NCI-H82 treated with DMSO at 0.1 percent for 48 hours (cell line): ENCODE measurements at regions not wholly inside any gene's neighbourhood (a gene's known extent, or its start where the extent isn't known, plus 50 kb on each side); places are given as distances from the start of the nearest gene placed in this dataset.
"Not testable (repeated sequence)": the region's sequence is repeated elsewhere in the genome, so short reads cannot be mapped to it uniquely, and the experiment has no call there.

Experiments
- DNase-seq: peaks from one replicate; lab custom pipeline; 2025; ENCODE audit not compliant: unreplicated experiment; lab: John Stamatoyannopoulos, UW

DNA sequence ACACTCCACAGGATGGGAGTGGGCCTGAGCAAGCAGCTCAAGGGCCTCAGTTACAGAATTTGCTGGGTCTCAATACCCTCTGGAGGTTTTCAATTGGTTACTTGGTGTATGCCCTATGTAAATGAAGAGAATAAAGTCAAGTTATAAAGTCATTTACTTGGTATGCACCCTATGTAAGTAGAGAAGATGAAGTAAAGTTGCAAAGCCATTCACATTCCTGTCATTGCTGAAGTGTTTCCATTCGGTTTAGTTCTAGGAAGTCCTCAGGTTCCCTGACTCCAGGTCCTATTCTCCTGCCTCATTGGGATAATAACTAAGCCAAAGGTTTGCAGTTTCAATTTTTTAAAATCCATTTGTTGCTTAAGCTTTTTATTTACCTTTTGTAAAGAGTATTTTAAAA, 272.6 kb upstream of the NPSR1 start:
- DNase-seq, result no peak

DNA sequence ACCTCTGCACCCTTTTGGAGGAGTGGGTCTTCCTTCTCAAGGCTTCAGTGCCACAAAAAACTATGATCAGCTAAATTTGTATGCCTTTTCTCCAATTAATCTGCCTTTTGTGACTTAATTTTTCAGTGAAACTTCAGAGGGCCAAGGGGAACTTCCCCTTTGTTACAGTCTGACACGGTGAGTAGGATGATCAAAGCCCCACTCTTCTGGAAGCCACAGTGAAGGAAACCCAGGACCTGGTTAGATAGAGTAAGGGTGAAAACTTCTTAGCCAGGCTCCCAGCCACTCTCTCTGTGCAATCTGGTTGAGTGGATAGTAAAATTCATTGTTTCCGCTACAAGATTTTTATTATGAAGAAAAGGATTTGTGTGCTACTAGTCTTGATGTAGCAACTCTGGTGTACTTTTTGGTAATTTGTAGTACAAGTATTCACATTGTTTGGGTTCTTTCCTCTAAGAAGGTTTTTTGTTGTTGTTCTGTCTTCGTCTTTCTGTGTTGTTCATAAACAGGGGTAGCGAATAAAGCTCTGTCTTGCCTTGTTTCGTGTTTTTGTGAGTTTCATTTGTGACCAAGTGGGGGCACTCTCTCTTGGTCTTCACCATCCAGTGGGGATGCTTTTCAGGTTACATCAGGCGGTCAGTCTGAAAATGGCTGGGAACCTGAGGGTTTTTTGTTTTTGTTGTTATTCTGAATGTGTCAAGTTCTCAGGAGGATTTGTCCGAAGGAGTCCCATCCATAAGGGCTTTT, 268.5 kb upstream of the NPSR1 start:
- DNase-seq, result no peak

DNA sequence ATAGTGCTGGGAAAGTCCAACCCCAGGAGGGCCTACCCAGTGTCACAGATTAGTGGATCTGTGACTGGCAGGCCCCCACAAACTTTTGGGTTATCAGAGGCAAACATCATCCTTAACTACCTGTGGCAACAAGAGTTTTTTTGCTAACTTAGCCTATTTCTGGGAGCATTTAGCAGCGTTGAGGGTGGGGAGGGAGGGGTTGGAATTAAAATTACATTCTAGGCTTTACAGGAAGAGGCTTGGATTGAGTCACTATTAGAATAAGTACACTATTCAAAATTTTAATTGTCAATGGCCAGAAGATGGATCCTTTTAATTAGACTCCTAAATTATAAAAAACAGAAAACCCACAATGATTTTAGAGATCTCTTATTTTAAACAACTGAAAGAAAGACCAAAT, 267.9 kb upstream of the NPSR1 start:
- DNase-seq, result no peak

DNA sequence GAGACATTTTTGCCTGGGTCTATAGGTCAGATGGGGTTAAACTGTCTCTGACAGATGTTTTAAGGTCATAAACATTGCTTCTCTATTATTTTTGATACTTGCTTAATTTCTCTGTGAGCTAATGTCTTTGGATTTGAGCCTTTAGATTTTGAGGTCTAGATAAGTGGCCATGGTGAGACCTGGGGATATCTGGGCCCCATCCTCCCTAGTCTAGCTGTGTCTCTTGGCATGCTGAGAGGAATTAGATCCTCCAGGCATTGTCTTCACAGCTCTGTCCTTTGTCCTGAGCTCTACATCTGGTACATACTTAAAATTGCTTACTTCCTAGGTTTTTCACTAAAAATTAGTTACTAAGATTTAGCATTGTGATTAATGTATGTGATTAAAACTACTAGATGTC, 265.0 kb upstream of the NPSR1 start:
- DNase-seq, result no peak

DNA sequence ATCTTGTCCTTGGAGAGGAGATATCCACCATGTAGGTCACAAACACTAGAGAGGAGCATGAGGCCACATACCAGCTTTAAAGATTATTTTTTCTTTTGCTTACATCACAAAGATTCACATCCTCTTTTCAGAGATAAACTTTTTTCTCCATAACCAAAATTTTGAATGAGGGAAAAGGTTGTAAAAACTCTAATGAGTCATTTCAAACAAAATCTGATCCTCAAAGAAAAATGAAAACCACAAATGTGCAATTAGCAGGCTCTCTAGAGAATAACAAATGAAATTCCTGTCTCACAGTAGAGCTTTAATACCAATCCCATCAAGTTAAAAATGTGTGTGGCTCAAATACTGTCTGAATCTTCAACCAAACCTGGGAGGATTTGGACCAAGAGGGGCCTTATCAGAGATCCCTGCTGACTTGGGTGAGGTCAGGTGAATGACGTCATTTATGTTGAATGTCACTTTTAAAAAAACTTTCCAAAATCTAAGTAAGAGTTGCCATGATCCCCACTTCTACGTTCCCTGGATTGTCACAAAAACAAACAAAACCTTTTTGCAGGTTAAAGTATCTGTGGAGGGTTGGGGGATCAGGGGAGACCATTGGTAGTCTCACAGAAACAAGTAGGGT, 261.5 kb upstream of the NPSR1 start:
- no peak for DNase-seq

DNA sequence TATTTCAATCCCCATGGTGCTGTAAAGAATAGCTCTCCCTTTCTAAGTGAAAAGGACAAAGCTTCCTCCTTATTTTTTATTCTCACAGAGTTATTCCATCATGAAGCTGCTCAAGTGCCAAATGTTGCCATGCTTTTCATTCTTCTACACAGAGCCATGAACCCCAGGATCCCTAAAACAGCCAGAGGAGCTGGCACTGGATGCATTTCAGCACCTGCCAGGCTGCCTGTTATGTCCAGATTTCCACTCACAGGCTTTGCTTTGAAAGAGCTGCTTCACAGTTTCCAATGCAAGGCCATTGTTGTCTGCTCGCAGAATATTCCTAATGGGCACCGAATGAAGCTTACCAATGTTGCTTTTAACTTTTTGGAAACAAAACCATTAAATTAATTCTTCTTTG, 256.2 kb upstream of the NPSR1 start:
- no peak for DNase-seq

DNA sequence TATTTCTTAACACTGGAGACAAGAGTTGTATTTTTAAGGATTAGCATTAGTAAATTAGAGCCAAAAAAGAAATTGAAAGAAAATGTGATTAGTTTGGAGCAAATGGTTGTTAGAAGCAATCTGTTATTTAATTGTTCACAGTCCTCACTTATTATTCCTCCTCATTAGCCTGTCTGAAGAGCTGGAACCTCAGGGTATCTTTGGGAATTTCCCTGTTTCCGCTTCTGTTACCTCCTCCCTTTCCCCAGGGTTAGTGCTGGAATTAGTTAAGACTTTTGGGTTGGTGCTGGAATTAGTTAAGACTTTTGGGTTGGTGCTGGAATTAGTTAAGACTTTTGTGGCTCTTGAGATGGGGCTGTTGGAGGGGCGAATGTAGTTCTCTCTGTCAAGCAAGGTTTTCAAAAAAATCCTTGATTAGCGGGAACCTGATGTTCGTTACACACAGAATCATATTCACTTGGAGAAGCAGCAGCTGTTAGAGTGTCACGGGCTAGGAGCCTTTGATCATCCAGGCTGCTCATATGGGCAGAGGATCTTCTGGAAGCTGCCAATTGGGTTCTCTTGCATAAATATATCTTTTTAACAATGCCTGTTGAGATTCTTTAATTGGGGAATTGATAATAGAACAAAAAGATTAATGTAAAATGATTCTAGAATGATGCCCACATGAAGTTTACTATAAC, 251.0 kb upstream of the NPSR1 start:
- DNase-seq, result no peak

DNA sequence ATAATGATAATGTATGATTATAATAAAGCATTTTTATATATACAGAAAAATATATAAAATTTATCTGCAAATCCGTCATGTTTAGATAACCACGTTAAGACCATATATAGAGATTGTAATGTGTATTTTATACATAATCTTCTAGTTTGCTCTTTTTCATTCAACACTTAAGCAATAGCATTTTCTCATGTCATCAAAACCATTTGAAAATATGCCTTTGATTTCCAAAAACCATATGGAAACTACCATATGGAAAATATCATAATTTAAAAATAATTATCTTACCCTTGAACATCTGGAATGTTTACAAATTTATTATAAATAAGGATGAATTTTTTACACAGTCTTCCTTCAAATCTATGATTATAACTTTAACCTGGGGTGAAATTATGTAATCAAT, 250.4 kb upstream of the NPSR1 start:
- DNase-seq, result no peak

DNA sequence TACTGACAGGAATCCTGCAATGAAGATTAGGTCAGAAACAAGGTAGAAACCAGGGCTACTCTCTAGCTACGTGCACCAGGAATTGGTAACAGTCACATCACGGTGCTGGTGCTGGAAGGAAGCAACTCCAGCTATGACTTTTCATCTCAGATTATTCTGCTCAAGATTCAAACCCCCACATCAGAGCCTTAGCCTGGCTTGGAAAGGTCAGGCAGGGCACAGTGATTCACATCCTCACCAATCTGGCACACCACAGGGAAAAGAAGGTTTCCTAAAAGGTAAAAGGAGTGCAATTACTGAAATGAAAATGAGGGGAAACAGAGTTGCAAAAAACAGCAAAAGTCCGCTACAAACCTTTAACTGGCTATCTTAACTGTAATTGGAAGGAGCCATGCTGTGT, 240.2 kb upstream of the NPSR1 start:
- DNase-seq, result no peak

DNA sequence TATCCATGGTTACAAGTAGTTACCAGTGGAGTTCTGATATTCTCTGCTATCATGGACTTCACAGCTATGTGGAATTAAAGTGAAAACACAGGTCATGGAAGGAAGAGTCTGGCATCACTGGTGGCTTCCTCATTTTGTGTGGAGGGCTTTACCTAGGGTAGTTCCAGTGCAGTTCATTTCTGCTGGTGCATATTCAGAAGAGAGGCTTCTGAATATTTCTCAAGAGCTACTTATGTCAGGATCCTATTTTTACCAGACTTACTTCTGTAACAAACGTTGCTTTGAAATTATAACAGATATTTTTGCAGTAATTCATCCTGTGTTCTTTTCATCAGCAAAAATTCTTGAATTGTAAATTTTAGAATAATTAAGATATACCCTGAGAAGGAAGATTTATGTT, 236.5 kb upstream of the NPSR1 start:
- no peak for DNase-seq

DNA sequence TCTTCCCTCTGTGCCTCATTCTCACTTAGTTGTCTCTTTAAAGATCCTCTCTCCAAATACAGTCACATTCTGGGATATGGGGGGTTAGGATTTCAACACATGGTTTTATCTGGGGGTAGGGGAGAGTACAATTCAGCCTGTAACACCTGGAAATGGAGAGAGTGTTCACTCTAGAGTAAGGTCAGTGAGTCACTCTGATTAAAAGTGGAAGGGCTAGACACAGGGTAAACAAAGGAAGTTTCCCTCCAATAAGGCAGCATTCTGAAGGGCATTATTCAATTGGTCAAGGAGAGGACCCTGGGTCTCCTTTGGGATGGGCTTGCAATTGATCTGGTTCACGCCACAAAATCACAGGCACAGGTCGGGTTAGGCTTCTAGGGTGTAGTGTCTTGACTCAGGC, 232.8 kb upstream of the NPSR1 start:
- DNase-seq, result no peak

DNA sequence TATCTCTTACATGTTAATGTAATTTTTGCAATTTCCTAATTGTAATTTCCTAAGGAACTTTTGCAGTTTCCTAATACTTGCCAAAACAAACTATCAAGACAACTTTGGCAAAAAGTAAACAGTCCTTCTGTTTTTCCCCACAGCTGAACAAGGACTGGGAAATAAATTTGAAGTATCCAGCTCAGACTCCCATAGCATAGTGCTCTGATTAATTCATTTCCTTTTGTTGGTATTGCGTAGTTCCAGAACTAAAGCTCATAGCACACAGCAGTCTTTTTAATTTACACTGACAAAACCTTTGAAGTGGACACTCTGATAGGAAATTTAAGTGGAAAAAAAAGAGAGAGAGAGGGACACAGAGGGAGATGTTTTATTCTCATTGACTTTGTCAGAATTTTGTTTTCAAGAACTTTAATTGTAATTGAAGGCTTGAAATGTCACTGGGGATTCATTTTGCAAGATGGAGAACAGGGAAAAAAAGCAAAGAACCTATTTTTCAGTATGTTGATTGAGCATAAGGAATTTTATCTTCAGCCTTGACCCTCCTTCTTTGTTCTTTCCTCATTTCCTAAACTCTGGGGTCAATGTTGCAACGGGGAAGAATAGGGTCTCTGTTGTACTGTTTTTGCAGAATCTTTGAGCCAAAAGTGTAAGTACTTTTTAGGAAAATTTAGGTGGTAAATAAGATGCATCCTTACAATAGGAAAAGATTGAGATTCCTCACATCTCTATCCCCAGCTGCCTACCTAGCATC, 232.2 kb upstream of the NPSR1 start:
- DNase-seq, result no peak

DNA sequence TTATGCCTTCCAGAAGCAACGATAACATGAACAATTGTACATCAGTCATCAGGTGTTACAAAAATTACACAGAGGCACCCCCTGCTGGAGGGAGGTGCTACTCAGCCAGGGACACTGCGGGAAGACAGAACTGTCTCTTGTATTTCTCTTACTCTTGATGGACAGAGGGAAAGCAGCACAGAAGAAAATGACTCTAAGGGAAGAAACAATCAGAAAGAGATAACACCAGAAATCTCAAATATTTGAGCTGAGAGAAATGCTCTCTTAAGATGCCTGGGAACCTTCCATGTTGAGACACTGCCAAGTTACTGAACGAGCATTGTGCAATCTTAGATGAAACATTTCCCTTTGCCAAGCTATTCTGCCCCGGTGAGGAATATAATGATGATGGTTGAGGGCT, 227.6 kb upstream of the NPSR1 start:
- DNase-seq, result no peak

DNA sequence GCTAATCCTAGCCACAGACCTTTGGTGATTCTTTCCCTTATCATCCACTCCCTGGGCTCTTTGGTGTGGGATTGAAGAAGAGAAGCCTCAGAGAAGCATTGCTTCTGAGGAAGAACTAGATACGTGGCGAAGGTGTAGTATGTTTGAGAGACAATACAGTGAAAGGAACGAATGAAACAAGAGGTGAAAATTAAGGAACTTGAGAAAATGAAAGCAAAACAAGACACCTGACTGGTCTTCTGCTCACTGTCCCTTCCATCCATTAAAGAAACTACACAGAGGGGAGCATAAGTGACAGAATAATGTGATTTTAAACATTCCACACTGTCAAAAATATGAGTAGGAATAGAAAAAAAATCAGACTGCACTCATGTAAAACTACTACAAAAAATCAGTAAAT, 219.6 kb upstream of the NPSR1 start:
- DNase-seq, result no peak

DNA sequence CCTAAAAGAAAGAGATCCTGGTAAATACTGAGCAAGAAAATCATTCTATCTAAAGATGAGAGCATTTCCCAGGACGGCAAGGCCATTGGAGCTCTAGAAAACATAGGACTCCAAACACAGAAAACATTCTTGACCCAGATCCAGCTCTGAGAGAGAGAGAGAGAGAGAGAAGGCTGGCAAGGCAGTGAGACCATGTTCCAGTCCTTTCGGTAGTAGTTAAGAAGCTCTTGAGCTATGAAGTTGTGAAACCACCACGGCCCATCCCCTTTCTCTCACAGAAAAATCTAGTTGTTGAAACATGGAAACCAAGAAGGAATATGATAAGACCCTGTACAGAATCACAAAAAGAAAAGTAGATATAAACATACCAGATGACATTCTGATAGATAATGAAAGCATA, 212.4 kb upstream of the NPSR1 start:
- DNase-seq, result no peak

DNA sequence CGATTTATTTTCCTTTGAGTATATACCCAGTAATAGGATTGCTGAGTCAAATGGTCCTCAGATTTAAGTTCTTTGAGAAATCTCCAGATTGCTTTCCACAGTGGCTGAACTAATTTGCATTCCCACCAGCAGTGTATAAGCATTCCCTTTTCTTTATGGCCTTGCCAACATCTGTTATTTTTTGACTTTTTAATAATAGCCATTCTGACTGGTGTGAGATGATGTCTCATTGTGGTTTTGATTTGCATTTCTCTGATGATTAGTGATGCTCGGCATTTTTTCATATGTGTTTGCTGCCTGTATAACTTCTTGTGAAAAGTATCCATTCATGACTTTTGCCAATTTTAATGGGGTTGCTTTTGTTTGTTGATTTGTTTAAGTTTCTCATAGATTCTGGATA, 209.5 kb upstream of the NPSR1 start:
- not testable (repeated sequence) for DNase-seq

DNA sequence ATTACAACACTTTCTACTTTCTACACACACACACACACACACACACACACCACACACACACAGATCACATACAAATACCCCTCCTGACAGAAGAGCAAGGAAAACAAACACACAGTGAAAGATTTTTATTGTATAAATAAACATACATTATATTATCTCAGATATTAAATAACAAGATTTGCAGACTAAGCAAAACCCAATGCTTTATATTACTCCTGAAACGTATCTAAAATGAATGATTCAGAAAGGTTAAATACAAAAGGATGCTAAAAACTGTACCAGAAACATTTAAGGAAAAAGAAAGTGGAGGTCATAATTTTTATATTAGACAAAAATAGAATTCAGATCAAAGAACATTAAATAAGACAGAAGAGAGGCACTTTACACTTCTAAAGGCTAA, 208.3 kb upstream of the NPSR1 start:
- no peak for DNase-seq

DNA sequence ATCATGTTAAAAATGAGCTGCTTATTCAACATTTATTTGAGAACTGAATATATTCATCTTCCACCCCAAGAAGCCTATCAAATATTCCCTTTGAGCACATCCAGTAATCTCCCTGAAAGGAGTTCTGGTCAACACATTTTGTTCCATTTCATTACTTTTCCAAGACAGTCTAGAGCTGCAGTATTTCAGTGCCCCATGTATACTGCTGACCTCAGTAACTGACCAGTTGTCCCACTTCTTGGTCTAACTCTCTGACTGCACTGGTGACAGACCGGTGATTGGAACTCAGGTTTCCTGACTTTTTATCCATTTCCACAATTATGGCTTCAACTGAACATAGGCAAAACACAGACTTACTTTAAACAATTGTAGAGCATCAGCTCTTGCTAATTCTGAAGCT, 206.8 kb upstream of the NPSR1 start:
- DNase-seq, result no peak

DNA sequence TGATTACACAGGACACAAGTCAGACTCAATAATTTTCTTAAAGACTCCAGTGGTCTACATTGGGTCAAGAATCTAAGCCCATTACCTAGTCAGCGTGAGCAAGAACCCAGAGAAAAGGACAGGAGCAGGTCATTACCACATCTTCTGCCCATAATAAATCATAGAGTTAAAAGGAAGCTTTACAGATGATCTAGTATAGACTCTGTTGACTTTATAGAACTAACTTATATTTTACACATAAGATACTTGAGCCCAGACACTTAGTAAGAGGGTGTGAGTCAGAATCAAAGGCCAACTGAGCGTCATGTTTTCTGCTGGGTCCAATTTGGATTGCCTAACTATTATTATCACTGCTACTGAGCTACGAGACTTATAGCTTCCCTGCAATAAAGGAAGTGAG, 206.1 kb upstream of the NPSR1 start:
- no peak for DNase-seq

DNA sequence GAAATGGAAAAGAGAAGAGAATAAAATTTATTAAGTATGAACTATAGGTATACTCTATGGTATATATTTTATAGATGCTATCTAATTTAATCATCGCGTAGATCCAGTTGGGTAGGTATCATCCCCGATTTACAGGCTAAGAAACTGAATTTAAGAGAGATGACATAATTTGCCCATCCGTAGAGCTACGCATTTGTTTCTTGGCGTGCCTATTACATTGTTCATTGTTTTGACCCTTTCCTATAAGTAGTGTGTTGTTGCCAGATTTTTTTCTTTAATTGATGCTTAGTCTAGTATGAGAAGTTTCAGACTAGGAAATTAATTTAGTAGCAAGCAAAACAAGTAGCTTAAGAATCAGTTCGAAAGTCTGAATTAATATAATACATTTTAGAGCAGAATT, 205.7 kb upstream of the NPSR1 start:
- DNase-seq, result no peak

DNA sequence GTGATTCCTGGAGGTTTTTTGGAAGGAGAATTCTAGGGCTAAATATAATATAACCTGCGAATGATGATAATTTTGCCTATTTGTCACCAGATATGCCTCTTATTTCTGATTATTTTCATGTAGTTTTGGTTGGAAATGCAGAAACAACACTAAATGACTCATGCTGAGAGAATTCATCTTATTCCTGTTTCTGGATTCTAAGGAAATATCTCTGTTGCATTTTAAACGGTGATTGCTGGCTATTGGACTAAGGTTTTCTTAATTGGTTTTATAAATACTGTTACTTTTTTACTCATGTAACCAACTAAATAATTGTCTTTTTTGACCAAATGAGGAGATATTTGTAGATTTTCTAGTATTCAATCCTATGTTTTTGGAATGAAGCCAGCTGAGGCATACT, 204.9 kb upstream of the NPSR1 start:
- DNase-seq, result no peak

DNA sequence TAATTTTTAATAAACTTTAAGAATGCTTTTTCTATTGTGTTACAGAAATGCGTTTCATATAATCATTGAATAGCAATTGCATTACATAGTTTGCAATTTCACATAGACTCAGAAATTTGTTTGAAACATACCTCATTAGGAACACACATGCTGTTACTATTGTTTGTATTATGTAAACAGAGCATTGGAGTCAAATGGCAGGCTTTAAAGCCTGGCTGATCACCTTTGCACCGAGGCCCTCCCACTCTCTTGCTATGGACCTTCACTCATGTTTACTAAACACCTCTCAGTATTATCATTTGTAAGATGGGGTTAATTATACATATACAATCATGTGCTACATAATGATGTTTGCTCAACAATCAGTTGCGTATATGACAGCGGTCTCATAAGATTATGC, 203.6 kb upstream of the NPSR1 start:
- DNase-seq, result no peak
